WTC11 (cell line): ENCODE measurements at regions not wholly inside any gene's neighbourhood (a gene's known extent, or its start where the extent isn't known, plus 50 kb on each side); places are given as distances from the start of the nearest gene placed in this dataset.

Experiments
- ATF3 ChIP-seq: sonication (generic); formaldehyde crosslinking; conservative IDR thresholded peaks from 2 replicates; pipeline ENCODE4 v1.8.1; 2022; ENCODE audit warnings: mild to moderate bottlenecking, missing genetic modification reagents
- FOXP4 ChIP-seq: sonication (generic); formaldehyde crosslinking; IDR thresholded peaks from 2 replicates; pipeline ENCODE4 v1.8.0; 2022; ENCODE audit warnings: mild to moderate bottlenecking, missing genetic modification reagents
- TF ChIP-seq, protein P1 (sequence below): sonication (generic); formaldehyde crosslinking; IDR thresholded peaks from 2 replicates; pipeline ENCODE4 v1.8.1; 2022; ENCODE audit warnings: low read depth, missing genetic modification reagents, borderline replicate concordance
- TF ChIP-seq, protein P2 (sequence below): sonication (generic); formaldehyde crosslinking; conservative IDR thresholded peaks from 2 replicates; pipeline ENCODE4 v1.8.1; 2023; ENCODE audit warnings: mild to moderate bottlenecking, low read depth, missing genetic modification reagents, moderate library complexity

- TF ChIP-seq, protein P1, sequence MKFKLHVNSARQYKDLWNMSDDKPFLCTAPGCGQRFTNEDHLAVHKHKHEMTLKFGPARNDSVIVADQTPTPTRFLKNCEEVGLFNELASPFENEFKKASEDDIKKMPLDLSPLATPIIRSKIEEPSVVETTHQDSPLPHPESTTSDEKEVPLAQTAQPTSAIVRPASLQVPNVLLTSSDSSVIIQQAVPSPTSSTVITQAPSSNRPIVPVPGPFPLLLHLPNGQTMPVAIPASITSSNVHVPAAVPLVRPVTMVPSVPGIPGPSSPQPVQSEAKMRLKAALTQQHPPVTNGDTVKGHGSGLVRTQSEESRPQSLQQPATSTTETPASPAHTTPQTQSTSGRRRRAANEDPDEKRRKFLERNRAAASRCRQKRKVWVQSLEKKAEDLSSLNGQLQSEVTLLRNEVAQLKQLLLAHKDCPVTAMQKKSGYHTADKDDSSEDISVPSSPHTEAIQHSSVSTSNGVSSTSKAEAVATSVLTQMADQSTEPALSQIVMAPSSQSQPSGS (CRISPR knock-in tag) = no peak
- TF ChIP-seq, protein P2, sequence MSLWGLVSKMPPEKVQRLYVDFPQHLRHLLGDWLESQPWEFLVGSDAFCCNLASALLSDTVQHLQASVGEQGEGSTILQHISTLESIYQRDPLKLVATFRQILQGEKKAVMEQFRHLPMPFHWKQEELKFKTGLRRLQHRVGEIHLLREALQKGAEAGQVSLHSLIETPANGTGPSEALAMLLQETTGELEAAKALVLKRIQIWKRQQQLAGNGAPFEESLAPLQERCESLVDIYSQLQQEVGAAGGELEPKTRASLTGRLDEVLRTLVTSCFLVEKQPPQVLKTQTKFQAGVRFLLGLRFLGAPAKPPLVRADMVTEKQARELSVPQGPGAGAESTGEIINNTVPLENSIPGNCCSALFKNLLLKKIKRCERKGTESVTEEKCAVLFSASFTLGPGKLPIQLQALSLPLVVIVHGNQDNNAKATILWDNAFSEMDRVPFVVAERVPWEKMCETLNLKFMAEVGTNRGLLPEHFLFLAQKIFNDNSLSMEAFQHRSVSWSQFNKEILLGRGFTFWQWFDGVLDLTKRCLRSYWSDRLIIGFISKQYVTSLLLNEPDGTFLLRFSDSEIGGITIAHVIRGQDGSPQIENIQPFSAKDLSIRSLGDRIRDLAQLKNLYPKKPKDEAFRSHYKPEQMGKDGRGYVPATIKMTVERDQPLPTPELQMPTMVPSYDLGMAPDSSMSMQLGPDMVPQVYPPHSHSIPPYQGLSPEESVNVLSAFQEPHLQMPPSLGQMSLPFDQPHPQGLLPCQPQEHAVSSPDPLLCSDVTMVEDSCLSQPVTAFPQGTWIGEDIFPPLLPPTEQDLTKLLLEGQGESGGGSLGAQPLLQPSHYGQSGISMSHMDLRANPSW = no peak
- TF ChIP-seq FOXP4 (CRISPR knock-in tag) = no peak
- no peak for TF ChIP-seq ATF3 (CRISPR knock-in tag)
Observed at GRCh38 chr13:80782441-80782840, 441.5 kb upstream of the SPRY2 start.
